Body of pancreas (tissue), 4 donors: ENCODE measurements at regions not wholly inside any gene's neighbourhood (a gene's known extent, or its start where the extent isn't known, plus 50 kb on each side); places are given as distances from the start of the nearest gene placed in this dataset.
"Not testable (repeated sequence)": the region's sequence is repeated elsewhere in the genome, so short reads cannot be mapped to it uniquely, and the experiment has no call there.

Experiments used
- ATAC-seq: fragments of 150-250 bp; one replicate; pipeline ENCODE4 v1.9.1; 2016
- DNase-seq, 4 donors: peaks; one replicate each; pipeline ENCODE4 v3.0.0-alpha.2; 2019
- H3K27ac ChIP-seq, 4 donors: fragments of 200-600 bp; sonication (generic); 1 replicate in 3 of 4; 2 replicates in 1 of 4; pipeline versions ENCODE4 v1.5.1 to v1.6.1; 2016 to 2019; ENCODE audit warnings: mild to moderate bottlenecking in 1 of 4, mixed read lengths in 1 of 4, moderate library complexity in 1 of 4
- H3K27me3 ChIP-seq, 2 donors: fragments of 200-600 bp; sonication (generic); one replicate each; pipeline ENCODE4 v1.6.0; 2016; ENCODE audit warnings: mild to moderate bottlenecking in 1 of 2
- H3K36me3 ChIP-seq, 2 donors: fragments of 200-600 bp; sonication (generic); replicated peaks in 1 of 2; 2 replicates each; pipeline ENCODE4 v1.5.1; 2016; ENCODE audit warnings: low read depth in 2 of 2; ENCODE audit not compliant: insufficient read depth in 1 of 2
- H3K4me1 ChIP-seq: fragments of 200-600 bp; sonication (generic); one replicate; pipeline ENCODE4 v1.6.0; 2016
- H3K4me3 ChIP-seq, 2 donors: fragments of 200-600 bp; sonication (generic); 1 replicate in 1 of 2; 2 replicates in 1 of 2; pipeline ENCODE4 v1.5.1; 2016 to 2019
- H3K9me3 ChIP-seq, 3 donors: fragments of 200-600 bp; sonication (generic); 1 replicate in 2 of 3; 2 replicates in 1 of 3; pipeline ENCODE4 v1.5.1; 2016
- CTCF ChIP-seq, 7 experiments: fragments of 450-650 bp in 4 of 7; fragments of 200-600 bp in 3 of 7; sonication (generic) in 3 of 7; IDR thresholded peaks; one replicate each; pipeline ENCODE4 v1.5.1; 2016 to 2019; ENCODE audit warnings: antibody characterized with exemption in 7 of 7
- POLR2A ChIP-seq, 3 donors: fragments of 450-650 bp; IDR thresholded peaks; one replicate each; pipeline ENCODE4 v1.6.1; 2016; ENCODE audit warnings: antibody characterized with exemption in 3 of 3, mild to moderate bottlenecking in 2 of 3
- WGBS, 2 donors: methylation state at CpG; one replicate each; pipeline ENCODE4 v1.1.5; 2017; 5-methylcytosine and 5-hydroxymethylcytosine counted together
- intact Hi-C: fragments of 100-400 bp; cut with DNase I; formaldehyde crosslinking; loops from one replicate; pipeline ENCODE4 v1.15.1; 2023

- no peaks in the 10 kb centered on the region for H3K27me3 ChIP-seq
- no peak overlapping the region for H3K4me3 ChIP-seq
- no peak overlapping the region for H3K27ac ChIP-seq
- TF ChIP-seq POLR2A (IDR thresholded peaks at IDR 0.05) (no peak), CTCF (IDR thresholded peaks at IDR 0.05) (no peak)
- ATAC-seq (no peak), DNase-seq (no peak)
- H3K9me3 ChIP-seq, result no peaks in the 10 kb centered on the region
- no peaks in the 10 kb centered on the region for H3K36me3 ChIP-seq
- 10 to 12% methylated on average over 2 of the region's 2 CpGs for WGBS, 2 donors
- no peaks in the 10 kb centered on the region for H3K4me1 ChIP-seq
- intact Hi-C loops, result no loop called here
Observed at GRCh38 chr9:32161720-32162119, 222.7 kb upstream of the ACO1 start.

GRCh38 chr9:32166316-32166715, 218.1 kb upstream of the ACO1 start:
- DNase-seq, intact Hi-C loops, H3K36me3 ChIP-seq, H3K4me1 ChIP-seq, H3K4me3 ChIP-seq, H3K27me3 ChIP-seq, H3K27ac ChIP-seq, H3K9me3 ChIP-seq, ATAC-seq: not testable (repeated sequence)
- 79 to 93% methylated on average over 8 of the region's 8 CpGs for WGBS, 2 donors

- DNase-seq (no peak), ATAC-seq (no peak)
- no peaks in the 10 kb centered on the region for H3K9me3 ChIP-seq
- no peak for TF ChIP-seq CTCF (IDR thresholded peaks at IDR 0.05)
- TF ChIP-seq POLR2A (IDR thresholded peaks at IDR 0.05), result no peak
- no peaks in the 10 kb centered on the region for H3K27me3 ChIP-seq
- H3K4me1 ChIP-seq, result no peaks in the 10 kb centered on the region
- H3K4me3 ChIP-seq, result no peak overlapping the region
- intact Hi-C loops, result no loop called here
- no peak overlapping the region for H3K27ac ChIP-seq
- no peaks in the 10 kb centered on the region for H3K36me3 ChIP-seq
- 21 to 30% methylated on average over 3 of the region's 3 CpGs for WGBS, 2 donors
Observed at GRCh38 chr9:32171339-32171738, 213.1 kb upstream of the ACO1 start.

- ATAC-seq, result no peak
- intact Hi-C loops, result no loop called here
- H3K27me3 ChIP-seq, result no peaks in the 10 kb centered on the region
- no peak overlapping the region for H3K27ac ChIP-seq
- DNase-seq, result no peak
- no peaks in the 10 kb centered on the region for H3K36me3 ChIP-seq
- TF ChIP-seq POLR2A (IDR thresholded peaks at IDR 0.05), result no peak
- no peak for TF ChIP-seq CTCF (IDR thresholded peaks at IDR 0.05)
- no peaks in the 10 kb centered on the region for H3K9me3 ChIP-seq
- no peak overlapping the region for H3K4me3 ChIP-seq
- H3K4me1 ChIP-seq, result no peaks in the 10 kb centered on the region
Observed at GRCh38 chr9:32172256-32172655, 212.2 kb upstream of the ACO1 start.

- 57 to 67% methylated on average over 3 of the region's 3 CpGs for WGBS, 2 donors
- Histone ChIP-seq H3K27ac (no peak overlapping the region), H3K27me3 (no peaks in the 10 kb centered on the region), H3K9me3 (no peaks in the 10 kb centered on the region), H3K36me3 (no peaks in the 10 kb centered on the region), H3K4me3 (no peak overlapping the region), H3K4me1 (no peaks in the 10 kb centered on the region)
- TF ChIP-seq CTCF (IDR thresholded peaks at IDR 0.05) (no peak), POLR2A (IDR thresholded peaks at IDR 0.05) (no peak)
- ATAC-seq (no peak), DNase-seq (no peak)
- intact Hi-C loops, result no loop called here
Observed at GRCh38 chr9:32177396-32177795, 207.0 kb upstream of the ACO1 start.
